GM18858 (cell line): ENCODE measurements at regions not wholly inside any gene's neighbourhood (a gene's known extent, or its start where the extent isn't known, plus 50 kb on each side); places are given as distances from the start of the nearest gene placed in this dataset.

Experiments used
- ATAC-seq: cut with Tn5 transposase; IDR thresholded peaks from one replicate; pipeline ENCODE4 v1.9.1; 2021; ENCODE audit not compliant: unreplicated experiment

DNA sequence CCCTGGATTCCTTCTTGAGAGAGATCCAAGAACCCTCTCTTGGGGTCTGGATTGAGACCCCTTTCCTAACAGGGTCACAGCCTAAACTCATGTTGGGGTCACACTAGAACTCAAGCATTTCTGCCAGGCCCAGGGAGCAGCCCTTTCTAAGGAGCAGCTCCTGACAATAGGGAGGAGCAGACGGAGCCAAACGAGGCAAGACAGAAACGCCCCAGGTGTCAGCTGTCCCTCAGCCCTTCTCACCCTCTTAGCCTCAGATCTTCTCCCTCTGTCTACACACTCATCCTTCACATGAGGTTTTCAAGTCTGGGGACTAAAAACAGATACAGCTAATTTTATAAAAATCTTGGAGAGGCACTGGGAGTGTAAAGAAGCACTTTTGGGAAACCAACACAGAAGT, 157.2 kb downstream of the SOCS6 start:
- no peak for ATAC-seq

DNA sequence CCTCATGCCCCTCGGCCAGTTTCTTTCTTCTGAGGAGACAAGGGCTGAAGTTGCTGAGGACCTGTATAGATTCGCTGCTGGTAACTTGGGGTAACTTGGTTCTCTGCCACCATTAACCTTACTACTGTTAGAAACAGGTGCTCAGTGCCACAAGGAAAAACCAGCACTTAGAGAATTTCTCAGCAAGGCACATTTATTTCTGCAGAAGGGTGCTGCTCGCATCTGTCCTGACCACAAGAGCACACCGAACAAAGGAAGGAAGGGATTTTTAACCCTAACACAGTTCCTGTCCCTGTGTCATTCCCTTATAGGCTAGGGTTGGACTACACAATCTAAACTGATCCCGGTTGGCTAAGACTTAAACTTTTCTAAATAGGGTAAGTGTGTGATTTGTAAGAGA, 154.1 kb downstream of the SOCS6 start:
- no peak for ATAC-seq

DNA sequence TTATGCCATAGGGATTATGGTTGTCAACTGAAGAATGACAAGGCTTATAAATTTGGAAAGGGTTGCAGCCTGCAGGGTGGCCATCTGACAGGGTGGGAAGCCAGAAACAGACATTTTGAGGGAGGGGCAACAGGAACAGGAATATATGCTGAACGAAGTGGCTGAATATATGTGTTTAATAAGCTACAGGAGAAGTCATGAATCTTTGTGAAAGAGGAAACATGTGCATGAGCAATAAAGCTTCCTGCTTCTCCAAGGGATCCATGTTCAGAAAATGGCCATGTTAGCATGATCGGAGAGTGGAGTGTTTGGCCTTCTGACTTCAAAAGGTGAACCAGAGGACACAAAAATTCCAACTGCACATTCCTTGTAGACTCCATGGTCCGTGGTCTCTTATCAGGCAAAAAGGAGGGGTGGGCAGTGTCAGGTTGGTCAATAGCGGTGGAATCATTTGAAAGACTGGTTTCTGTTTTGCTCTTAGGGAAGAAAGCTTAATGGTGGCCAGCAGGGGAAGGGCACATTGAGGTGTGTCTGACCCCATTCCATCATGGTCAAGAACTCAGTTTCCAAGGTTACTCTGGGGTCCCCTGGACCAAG, 144.1 kb downstream of the SOCS6 start:
- ATAC-seq: no peak

DNA sequence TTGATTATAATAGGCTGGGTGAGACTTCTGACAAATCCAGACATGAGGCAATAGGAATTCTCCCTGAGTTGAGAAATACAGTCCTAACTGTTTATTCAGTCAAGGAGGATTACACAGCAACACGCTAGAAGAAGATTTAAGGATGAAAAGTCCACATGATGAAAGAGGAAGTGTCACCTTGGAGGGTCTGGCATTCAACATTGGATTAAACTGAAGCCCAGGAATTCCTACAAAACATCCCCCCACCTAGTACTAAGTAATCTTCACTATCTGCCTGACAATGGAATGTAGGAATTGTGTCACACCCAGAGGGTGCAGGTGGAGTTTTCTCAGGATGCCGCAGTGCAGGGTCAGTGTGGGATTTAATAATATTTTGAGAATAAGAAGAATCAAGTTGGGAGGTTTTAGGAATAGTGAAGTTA, 142.4 kb downstream of the SOCS6 start:
- ATAC-seq: no peak

DNA sequence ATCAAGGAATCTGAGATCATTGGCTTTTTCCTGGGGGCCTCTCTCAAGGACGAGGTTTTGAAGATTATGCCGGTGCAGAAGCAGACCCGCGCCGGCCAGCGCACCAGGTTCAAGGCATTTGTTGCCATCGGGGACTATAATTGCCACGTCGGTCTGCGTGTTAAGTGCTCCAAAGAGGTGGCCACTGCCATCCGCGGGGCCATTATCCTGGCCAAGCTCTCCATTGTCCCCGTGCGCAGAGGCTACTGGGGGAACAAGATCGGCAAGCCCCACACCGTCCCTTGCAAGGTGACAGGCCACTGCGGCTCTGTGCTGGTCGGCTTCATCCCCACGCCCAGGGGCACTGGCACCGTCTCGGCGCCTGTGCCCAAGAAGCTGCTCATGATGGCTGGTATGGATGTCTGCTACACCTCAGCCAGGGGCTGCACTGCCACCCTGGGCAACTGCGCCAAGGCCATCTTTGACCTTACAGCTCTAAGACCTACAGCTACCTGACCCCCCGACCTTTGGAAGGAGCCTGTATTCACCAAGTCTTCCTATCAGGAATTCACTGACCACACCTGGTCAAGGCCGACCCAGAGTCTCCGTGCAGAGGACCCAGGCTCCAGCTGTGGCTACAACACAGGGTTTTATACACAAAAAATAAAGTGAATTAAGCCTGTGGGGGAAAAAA, 141.8 kb downstream of the SOCS6 start:
- no peak for ATAC-seq

DNA sequence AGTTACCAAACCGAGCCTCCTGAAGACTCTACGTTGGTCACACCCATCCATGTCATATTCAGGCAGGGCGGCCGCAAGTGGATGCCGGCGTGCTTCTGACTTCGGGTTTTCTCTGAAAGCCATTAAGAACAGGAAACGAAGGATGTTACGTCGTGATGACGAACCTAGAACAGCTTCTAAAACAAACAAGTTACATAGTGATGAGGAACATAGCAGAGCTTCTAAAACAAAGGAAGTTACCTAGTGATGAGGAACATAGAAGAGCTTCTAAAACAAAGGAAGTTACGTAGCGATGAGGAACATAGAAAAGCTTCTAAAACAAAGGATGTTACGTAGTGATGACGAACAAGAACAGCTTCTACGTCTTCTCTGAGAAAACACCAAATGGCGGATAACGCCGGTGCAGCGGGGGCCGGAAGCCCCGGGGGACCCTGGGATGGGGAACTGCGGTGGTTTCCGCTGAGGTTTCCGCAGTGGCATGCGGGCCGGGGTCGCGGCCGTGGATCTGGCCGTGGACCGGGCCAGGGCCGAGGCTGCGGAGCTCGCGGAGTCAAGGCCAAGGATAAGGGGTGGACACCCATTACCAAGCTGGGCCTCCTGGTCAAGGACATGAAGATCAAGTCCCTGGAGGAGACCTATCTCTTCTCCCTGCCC, 141.1 kb downstream of the SOCS6 start:
- ATAC-seq: no peak

DNA sequence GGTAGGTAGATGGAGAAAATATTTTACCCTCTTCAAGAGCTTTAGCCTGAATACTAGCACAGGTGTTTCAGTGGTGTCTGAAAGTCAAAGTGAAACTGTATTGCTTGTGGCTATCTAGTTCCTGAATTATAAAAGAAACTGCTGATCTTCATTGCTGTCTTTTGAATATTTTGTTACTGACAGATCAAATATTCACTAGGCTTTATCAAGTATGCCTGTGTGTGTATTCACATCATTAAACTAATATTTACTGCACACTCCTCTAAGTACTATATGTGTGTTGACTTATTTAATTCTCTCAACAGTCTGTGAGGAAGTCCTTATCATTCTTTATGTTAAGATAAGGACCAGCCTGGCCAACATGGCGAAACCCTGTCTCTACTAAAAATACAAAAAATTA, 139.6 kb downstream of the SOCS6 start:
- peak; percentile 100 for ATAC-seq

DNA sequence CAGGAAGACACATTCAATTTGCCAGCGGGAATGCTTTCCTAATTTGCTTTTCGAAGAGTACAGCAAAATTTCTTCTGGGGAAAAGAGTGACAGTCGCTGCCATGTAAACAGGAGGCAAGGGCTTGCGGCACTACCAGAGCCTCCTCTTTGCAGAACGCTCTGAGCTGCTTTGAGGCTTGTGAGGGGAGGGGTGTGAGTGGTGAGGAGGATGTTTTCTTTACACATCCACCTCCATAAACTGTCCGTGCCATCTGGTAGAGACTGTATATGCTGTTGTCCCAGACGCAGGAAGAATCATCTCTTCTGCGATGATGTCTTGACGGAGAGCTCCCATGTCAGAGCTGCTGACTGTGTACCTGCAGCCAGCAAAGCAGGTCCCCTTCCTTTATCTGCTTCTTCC, 138.0 kb downstream of the SOCS6 start:
- ATAC-seq: no peak

DNA sequence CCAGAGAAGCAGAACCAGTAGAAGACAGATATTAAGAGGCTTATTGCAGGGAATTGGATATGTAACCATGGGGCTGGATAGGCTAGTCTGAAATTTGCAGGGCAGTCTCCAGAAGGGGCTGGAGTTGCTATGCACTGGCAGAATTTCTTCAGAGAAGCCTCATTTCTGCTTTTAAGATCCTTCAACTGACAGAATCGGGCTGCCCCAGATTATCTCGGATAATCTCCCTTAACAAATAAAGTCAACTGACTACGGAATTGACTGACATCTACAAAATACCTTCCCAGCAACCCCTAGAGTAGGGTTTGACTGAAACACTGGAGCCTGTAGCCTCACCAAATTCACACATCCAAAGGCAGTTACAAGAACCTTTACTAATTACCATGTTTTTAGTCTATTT, 136.4 kb downstream of the SOCS6 start:
- ATAC-seq: no peak

DNA sequence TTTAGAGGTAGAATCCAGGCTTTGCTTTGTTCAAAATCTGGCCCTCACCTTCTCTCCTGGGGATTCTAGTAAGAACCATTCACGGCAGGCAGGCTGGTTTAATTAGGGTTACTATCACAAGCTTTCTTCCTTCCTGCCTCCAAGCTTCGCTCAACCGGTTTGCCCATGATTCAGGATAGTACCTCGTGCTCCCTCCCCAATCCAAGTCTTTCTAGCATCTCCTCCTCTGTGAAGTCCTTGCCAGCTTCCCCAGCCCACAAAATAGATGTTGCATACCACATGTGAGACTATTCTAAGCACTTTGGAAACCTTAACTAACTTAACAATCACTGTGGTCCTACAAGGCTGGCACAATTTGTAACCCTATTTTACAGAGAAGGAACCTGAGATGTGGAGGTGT, 135.1 kb downstream of the SOCS6 start:
- ATAC-seq: no peak

DNA sequence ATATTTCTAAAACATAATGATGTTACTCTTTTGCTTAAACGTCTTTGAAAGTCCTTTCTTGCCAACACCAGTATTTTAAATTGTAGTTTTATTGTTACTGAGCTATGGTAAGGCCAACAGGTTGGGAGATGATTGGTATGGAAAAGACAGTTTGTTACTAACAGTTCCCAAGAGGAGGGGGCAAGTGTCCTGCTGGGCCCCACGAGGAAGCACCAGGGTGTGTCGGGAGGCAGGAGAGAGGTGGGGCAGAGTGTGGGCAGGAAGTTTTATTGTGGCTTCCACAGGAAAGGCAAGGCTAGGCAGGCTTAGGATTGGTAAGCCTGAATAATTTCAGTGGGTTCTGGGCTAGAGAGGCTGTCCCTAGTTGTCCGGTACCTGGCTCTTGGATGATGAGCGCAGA, 134.3 kb downstream of the SOCS6 start:
- no peak for ATAC-seq

DNA sequence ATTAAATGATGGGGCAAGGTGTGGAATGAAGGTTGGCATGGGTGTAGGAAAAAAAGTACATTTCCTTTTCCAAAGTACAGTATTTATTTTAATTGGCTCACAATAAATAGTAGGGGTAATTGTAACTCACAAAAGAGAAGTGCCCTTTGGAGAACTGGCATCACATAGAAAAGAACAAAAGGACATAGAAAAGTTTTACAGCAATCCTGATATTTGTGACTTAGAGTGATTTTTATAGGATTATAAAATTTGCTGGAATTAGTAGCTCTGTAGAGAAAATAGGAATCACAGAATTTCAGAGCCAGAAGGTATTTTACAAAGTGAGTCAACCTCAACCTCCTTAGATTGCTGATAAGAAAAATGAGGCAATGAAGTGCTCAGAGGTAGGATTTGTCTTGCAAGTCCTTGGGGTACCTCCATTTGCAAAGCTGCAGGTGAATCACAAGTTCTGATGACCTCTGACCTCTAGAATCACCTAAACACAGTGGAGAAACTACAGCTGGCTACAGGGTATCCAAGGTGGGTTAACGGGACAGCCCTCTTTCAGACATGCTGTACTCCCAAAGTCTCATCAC, 133.6 kb downstream of the SOCS6 start:
- no peak for ATAC-seq

DNA sequence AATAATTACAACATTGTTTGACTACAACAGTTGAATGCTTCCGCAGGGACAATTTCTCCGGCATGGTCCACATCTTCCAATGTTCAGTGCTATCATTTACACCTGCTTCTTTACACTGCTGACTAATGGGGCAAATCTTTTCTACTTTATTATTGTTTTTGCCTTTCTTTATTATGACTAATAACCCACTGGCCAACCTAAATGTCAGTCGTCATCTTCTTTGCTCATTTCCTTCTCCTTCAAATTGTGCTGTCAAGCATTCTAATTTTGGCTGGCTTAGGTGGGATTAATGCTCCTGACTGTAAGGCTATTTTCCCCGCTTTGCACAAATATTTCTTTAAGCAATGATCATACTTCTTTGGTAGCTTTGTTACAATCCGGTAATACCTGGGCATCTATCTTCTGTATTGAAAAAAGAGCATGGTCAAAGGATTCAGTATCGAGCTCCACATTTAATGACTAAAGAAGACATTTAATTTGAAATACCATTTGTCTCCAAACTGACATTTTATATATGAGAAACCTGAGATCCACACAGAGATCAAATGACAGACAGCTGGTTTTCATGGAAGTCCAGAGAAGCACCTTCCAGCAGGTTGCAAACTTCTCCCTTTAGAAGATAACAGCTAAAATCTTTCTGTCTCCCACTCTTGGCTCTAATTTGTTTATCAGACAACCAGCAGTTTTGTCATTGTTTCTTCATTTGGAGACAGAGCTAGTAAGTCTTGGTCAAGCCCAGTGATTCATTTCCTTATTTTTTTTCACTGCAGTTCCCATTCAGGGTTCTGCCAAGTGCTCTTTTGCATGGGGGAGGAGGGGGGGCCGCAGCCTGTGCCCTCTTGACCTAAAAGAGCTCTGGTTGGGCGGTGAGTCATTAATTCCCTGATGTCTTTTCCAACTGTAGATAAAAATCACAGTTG, 132.9 kb downstream of the SOCS6 start:
- no peak for ATAC-seq

DNA sequence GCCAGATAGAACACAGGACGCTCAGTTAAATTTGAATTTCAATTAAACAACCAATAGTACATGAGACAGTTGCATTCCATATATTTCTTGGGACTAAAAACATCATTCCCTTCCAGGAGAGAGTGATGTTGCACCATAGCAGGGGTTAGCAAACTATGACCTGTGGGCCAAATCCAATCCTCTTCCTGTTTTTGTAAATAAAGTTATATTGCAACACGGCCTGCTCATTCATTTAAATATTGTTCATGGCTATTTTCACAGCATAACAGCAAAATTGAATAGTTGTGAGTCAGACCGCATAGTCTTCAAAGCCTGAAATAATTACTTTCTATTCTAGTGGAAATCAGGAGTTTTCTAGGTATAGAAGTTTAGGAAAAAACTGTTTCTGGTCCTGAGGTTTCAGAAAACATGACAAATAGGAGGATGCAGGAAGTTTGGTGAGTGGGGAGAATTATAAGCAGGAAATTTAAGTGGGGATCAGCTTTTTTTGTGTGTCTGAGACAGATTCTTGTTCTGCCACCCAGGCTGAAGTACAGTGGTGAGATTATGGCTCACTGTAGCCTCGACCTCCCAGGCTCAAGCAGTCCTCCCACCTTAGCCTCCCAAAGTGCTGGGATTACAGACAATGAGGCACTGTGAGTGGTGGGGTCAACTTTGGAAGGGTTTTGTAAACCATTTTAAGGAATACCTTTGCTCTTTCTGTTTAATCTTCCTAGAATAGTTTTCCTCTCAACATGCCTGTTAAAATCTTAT, 131.5 kb downstream of the SOCS6 start:
- ATAC-seq: no peak

DNA sequence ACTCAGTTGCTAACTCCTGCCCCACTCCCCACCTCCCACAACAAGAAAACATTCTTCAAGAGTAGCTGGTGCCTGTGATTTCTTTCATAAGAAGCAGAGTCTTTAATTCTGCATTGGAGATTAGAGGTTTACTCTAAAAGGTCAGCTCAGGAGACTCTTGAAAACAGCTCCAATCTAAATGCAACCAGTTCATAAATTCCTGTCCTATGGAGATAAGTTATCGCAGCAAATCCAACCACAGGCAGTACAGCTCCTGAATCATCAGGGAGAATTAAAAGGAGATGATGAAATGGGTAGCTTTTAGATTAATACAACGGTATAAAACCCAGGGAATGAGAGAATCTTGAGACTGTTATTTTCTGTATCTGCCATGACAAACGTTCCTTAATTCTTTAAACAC, 130.7 kb downstream of the SOCS6 start:
- no peak for ATAC-seq

DNA sequence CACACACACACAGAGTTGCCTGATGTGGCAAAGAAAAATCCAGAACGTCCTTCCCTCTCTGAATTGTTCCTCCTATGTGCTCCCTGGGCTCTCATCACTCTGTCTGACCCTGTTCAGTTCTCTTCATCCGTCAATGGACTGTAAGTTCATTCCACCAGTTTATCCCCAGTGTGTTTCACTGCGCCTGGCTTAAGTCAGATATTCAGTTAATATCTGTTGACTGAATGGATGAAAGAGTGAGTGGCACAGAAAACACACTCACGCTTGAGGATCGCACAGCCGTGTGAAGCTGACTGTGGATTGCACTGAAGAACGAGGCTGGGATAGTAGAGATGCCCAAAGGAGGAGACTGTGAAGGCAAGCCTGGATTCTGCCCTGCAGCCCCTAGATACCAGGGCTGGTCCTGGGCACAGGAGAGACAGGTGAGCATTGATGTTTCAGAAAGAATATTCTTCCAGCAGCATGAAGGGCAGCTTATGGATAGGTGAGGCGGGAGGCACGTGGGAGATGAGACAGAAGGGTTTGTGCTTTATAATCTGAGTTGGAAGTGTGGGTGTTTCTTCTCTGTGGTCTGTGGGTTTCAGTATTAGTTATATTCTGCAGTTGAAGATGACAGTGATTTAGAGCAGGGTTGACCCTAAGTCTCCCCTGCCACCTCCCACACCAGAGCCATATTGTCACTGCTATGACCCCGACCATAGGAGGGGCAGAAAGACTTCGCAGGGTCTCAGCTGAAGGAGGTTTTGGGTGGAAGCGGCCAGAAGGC, 129.9 kb downstream of the SOCS6 start:
- ATAC-seq: peak; percentile 100

DNA sequence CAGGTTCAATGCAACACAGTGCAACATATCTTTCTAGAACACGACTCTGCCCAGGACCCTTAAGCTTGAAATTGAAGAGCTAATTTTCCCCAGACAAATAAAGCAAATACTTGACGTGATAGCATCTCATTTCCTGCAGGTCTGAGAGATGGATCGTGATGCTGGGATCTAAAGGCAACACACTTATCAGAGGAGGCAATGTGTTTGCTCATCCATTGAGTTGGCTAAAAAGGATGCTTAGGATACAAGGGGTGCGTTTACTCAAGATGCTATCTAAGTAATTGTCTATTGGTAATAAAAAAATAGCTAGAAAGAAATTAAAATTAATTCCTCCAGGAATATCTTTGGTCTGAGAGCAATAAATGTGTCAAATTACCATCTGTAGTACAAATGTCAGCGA, 129.0 kb downstream of the SOCS6 start:
- ATAC-seq: no peak

DNA sequence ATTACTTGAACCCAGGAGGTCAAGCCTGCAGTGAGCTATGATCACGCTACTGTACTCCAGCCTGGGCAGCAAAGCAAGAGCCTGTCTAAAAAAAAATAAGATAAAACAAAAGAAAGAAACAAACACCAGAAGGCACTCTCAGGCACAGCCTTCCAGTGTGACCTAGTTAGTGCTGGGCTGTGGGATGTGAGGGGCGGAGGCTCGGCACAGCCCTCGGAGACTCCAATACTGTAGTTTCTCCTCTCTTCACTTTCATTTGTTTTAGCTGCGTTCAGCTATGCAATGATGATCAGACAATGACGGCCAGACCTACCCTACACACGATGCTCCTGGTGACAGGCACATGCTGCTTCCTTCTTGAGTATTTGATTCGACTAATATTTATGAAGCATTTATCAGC, 127.7 kb downstream of the SOCS6 start:
- ATAC-seq: no peak

DNA sequence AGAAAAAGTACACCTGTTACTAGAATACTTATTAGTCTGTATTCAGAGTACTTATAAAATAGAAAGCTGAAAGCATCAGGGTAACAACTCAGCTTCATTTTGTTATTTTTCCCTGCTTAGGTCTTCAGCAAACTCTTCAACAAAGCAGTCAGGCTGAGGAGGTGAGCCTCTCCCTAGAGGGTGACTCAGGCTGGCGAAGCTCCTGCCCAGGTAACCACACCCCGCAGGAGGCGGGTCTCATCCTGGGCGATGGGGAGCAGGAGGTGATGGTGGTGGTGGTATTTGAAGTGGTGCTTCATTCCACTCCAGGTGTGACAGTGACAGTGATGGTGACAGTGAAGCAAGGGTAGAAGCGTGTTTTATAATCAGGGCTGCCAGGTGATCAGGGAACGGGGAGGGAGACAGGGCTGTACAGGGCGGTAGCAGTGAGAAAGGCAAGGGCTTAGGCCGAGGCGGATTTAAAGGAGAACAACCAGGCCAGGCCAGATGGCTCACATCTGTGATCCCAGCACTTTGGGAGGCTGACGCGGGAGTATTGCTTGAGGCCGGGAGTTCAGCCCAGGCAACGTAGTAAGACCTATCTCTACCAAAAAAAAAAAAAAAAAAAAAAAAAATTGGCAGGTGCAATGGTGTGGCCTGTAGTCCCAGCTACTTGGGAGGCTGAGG, 127.1 kb downstream of the SOCS6 start:
- ATAC-seq: no peak
